Prostate gland (tissue), 2 donors: ENCODE measurements at regions not wholly inside any gene's neighbourhood (a gene's known extent, or its start where the extent isn't known, plus 50 kb on each side); places are given as distances from the start of the nearest gene placed in this dataset.

Experiments used
- POLR2A ChIP-seq: fragments of 450-650 bp; IDR thresholded peaks from one replicate; pipeline ENCODE4 v1.6.1; 2016; ENCODE audit warnings: antibody characterized with exemption, mild to moderate bottlenecking
- TF ChIP-seq, protein P1 (sequence below), 4 experiments: fragments of 200-600 bp in 2 of 4; fragments of 450-650 bp in 2 of 4; sonication (generic) in 2 of 4; IDR thresholded peaks; 1 replicate in 3 of 4; 2 replicates in 1 of 4; pipeline ENCODE4 v1.5.1; 2016 to 2019; ENCODE audit warnings: antibody characterized with exemption in 4 of 4, mild to moderate bottlenecking in 2 of 4, moderate library complexity in 2 of 4

DNA sequence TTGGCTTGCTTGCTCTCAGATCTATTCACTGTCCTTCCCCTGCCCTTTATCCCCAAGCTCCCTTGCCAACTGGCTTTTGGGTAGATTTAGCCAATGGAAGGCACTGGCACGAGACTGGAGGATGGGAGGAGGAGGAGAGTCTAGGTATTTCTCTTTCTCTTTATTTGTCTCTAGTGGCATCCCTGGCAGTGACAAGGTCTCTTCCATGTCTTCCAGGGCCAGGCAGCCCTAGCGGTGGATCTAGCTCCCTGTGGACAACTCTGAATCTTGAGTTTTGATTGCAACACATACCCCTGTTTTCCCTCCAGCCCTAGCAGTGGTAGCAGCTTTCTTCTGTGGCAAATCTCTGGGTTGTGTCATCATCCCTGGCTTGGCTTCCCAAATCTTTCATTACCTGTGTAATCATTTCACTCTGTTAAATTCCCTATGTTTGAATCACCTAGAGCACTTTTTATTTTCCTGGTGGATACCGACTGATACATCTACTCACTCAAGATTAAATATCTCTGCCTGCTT is 171.1 kb upstream of the IRX6 start:
- TF ChIP-seq, protein P1, sequence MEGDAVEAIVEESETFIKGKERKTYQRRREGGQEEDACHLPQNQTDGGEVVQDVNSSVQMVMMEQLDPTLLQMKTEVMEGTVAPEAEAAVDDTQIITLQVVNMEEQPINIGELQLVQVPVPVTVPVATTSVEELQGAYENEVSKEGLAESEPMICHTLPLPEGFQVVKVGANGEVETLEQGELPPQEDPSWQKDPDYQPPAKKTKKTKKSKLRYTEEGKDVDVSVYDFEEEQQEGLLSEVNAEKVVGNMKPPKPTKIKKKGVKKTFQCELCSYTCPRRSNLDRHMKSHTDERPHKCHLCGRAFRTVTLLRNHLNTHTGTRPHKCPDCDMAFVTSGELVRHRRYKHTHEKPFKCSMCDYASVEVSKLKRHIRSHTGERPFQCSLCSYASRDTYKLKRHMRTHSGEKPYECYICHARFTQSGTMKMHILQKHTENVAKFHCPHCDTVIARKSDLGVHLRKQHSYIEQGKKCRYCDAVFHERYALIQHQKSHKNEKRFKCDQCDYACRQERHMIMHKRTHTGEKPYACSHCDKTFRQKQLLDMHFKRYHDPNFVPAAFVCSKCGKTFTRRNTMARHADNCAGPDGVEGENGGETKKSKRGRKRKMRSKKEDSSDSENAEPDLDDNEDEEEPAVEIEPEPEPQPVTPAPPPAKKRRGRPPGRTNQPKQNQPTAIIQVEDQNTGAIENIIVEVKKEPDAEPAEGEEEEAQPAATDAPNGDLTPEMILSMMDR (IDR thresholded peaks at IDR 0.05) = no peak
- no peak for TF ChIP-seq POLR2A
